OCI-LY3 (cell line): ENCODE measurements at regions not wholly inside any gene's neighbourhood (a gene's known extent, or its start where the extent isn't known, plus 50 kb on each side); places are given as distances from the start of the nearest gene placed in this dataset.

Experiments used
- EZH2phosphoT487 ChIP-seq: fragments of 200-600 bp; shearing (Covaris generic); IDR thresholded peaks from 2 replicates; pipeline ENCODE4 v1.6.1; 2018; ENCODE audit warnings: antibody characterized with exemption, mixed run types, low read depth
- TF ChIP-seq, protein P1 (sequence below): fragments of 200-600, 300-600 bp; sonication (generic); IDR thresholded peaks from 2 replicates; pipeline ENCODE4 v1.5.1; 2014; ENCODE audit warnings: antibody characterized with exemption, low read length, low read depth

DNA sequence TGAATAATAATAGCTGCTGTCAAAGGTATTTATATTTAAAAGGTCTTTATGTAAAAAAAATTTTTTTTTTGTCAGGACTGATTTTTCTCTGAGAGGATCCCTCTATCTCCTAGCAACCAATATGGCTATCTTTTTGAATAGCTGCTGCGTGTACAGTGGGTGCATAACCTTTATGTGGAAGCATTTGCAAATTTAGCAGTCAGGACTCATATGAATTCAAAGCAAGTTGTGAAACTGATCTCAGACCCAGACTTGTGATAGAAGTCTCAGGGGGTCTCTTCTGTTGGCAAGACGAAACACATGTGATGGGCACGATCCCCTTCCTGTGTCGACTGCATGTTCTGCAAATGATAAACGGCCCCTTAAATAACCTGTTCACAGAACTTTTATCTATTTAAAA, 114.1 kb upstream of the ARGLU1 start:
- TF ChIP-seq, protein P1, sequence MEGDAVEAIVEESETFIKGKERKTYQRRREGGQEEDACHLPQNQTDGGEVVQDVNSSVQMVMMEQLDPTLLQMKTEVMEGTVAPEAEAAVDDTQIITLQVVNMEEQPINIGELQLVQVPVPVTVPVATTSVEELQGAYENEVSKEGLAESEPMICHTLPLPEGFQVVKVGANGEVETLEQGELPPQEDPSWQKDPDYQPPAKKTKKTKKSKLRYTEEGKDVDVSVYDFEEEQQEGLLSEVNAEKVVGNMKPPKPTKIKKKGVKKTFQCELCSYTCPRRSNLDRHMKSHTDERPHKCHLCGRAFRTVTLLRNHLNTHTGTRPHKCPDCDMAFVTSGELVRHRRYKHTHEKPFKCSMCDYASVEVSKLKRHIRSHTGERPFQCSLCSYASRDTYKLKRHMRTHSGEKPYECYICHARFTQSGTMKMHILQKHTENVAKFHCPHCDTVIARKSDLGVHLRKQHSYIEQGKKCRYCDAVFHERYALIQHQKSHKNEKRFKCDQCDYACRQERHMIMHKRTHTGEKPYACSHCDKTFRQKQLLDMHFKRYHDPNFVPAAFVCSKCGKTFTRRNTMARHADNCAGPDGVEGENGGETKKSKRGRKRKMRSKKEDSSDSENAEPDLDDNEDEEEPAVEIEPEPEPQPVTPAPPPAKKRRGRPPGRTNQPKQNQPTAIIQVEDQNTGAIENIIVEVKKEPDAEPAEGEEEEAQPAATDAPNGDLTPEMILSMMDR = no peak
- TF ChIP-seq EZH2phosphoT487 = no peak
